ENCODE measurements at regions not wholly inside any gene's neighbourhood (a gene's known extent, or its start where the extent isn't known, plus 50 kb on each side); places are given as distances from the start of the nearest gene placed in this dataset.

DNA sequence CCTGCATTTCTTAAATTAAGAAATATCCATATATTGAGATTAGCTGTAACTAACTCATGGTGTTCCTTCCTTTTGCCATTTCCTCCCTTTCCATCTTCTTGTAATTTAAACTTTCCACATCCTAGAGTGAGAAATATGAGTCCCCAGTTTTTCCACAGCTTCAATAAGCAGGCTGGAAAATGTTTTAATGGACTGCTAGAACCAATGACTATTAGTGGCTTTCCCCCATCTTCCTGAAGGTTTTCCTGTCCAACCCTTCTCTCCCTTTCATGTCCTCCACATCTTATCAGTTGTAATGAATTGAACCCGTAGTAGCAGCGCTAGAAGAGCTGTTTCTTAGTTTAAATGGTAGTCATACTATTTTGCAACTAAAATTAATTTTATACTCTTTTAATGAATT is 145.7 kb downstream of the AHR start:
- no peak for DNase-seq (ENCODE audit: low read depth, low spot score)
- H3K4me3 ChIP-seq (ENCODE audit: low read depth, low read length) = no peak overlapping the region
- CTCF ChIA-PET = interaction anchor here (1.4 kb wide), 1 partner anchor 461 kb away, joined by 3 read pairs; no protein-coding TSS in a partner anchor
- POLR2A ChIA-PET = no interaction called here
- TF ChIP-seq, protein P1, sequence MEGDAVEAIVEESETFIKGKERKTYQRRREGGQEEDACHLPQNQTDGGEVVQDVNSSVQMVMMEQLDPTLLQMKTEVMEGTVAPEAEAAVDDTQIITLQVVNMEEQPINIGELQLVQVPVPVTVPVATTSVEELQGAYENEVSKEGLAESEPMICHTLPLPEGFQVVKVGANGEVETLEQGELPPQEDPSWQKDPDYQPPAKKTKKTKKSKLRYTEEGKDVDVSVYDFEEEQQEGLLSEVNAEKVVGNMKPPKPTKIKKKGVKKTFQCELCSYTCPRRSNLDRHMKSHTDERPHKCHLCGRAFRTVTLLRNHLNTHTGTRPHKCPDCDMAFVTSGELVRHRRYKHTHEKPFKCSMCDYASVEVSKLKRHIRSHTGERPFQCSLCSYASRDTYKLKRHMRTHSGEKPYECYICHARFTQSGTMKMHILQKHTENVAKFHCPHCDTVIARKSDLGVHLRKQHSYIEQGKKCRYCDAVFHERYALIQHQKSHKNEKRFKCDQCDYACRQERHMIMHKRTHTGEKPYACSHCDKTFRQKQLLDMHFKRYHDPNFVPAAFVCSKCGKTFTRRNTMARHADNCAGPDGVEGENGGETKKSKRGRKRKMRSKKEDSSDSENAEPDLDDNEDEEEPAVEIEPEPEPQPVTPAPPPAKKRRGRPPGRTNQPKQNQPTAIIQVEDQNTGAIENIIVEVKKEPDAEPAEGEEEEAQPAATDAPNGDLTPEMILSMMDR (IDR thresholded peaks at IDR 0.05; ENCODE audit: insufficient read depth, low read length, missing control alignments) = no peak

GRCh38 chr7:17444673-17445072 is 146.2 kb downstream of the AHR start:
- TF ChIP-seq, protein P1 (IDR thresholded peaks at IDR 0.05; ENCODE audit: insufficient read depth, low read length, missing control alignments) = no peak
- DNase-seq (ENCODE audit: low read depth, low spot score) = no peak
- ChIA-PET CTCF (interaction anchor here (1.4 kb wide), 1 partner anchor 462 kb away, joined by 3 read pairs; no protein-coding TSS in a partner anchor), POLR2A (no interaction called here)
- H3K4me3 ChIP-seq (ENCODE audit: low read depth, low read length) = no peak overlapping the region

DNA sequence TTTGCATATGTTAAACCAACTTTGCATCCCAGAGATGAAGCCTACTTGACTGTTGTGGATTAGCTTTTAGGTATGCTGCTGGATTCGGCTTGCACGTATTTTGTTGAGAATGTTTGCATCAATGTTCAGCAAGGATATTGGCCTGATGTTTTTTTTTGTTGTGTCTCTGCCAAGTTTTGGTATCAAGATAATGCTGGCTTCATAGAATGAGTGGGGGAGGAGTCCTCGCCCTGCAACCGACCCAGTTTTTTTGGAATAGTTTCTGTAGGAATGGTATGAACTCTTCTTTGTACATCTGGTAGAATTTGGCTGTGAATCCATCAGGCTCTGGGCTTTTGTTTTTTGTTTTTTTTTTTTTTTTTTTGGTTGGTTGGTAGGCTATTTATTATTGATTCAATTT is 147.9 kb downstream of the AHR start:
- no peak for DNase-seq (ENCODE audit: low read depth, low spot score)
- TF ChIP-seq, protein P1 (IDR thresholded peaks at IDR 0.05; ENCODE audit: insufficient read depth, low read length, missing control alignments) = no peak
- ChIA-PET POLR2A (no interaction called here), CTCF (no interaction called here)
- H3K4me3 ChIP-seq (ENCODE audit: low read depth, low read length) = no peak overlapping the region

- CTCF ChIA-PET = no interaction called here
- H3K4me3 ChIP-seq (ENCODE audit: low read depth, low read length) = no peak overlapping the region
- POLR2A ChIA-PET = no interaction called here
- no peak for DNase-seq (ENCODE audit: low read depth, low spot score)
- TF ChIP-seq, protein P1 (IDR thresholded peaks at IDR 0.05; ENCODE audit: insufficient read depth, low read length, missing control alignments) = no peak
These were observed 149.5 kb downstream of the AHR start for GRCh38 chr7:17447728-17448478.

DNA sequence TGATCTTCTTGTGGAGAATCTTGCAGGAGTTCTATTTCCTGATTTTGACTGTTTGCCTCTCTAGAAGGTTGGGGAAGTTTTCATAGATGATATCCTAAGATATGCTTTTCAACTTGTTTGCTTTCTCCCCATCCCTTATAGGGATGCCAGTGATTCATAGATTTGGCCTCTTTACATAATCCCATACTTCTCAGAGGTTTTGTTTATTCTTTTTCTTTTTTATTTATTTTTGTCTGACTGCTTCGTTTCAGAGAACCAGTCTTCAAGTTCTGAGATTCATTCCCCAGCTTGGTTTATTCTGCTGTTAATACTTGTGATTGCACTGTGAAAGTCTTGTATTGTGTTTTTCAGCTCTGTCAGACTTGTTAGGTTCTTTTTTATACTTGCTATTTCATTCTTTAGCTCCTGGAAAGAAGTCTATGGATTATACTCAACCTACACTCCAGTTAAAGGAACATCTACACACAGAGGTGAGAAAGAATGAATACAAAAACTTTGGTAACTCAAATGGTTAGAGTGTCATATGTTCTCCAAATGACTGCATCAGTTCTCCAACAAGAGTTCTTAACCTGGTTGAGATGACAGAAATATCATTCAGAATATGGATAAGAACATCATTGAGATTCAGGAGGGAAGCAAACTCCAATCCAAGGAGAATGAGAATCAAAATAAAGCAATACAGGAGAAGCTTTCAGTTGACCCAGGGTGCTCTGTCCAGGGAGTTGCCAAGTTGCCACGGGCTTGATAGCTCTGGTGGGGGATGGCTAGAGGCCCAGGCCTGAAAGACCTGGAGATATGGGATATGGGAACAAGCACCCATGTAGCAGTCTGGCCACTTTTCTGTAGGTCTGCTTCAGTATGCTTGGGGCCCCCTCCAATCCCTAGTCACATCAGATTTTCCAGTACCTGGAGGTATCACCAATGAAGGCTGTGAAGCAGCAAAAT is 150.3 kb downstream of the AHR start:
- no peak for DNase-seq (ENCODE audit: low read depth, low spot score)
- ChIA-PET POLR2A (no interaction called here), CTCF (no interaction called here)
- no peak overlapping the region for H3K4me3 ChIP-seq (ENCODE audit: low read depth, low read length)
- TF ChIP-seq, protein P1 (IDR thresholded peaks at IDR 0.05; ENCODE audit: insufficient read depth, low read length, missing control alignments) = no peak

DNA sequence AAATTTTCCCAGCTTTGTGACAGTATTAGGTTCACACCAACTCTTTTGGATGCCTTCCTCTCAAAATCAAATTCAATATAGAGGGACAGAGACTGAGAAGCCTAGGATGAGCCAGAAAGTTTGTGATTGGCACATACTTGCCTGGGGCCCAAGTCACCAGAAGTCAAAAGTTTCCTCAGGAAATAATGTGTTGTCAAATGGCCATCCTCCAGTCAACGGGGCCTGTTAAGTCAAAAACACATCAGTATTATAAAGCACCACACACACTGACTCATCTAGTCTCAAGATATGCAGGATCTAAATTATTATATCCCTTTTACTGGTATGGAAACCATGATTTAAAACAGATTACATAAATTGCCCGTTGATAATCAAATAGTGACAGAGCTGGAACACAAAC is 158.1 kb downstream of the AHR start:
- ChIA-PET CTCF (no interaction called here), POLR2A (no interaction called here)
- H3K4me3 ChIP-seq (ENCODE audit: low read depth, low read length) = no peak overlapping the region
- TF ChIP-seq, protein P1 (IDR thresholded peaks at IDR 0.05; ENCODE audit: insufficient read depth, low read length, missing control alignments) = no peak
- DNase-seq (ENCODE audit: low read depth, low spot score) = no peak

Measured in AG04449 (cell line).